NK-92 (cell line): ENCODE measurements at regions not wholly inside any gene's neighbourhood (a gene's known extent, or its start where the extent isn't known, plus 50 kb on each side); places are given as distances from the start of the nearest gene placed in this dataset.

Experiments used
- DNase-seq: peaks from one replicate; lab custom pipeline; 2025; ENCODE audit not compliant: unreplicated experiment; lab: John Stamatoyannopoulos, UW

DNA sequence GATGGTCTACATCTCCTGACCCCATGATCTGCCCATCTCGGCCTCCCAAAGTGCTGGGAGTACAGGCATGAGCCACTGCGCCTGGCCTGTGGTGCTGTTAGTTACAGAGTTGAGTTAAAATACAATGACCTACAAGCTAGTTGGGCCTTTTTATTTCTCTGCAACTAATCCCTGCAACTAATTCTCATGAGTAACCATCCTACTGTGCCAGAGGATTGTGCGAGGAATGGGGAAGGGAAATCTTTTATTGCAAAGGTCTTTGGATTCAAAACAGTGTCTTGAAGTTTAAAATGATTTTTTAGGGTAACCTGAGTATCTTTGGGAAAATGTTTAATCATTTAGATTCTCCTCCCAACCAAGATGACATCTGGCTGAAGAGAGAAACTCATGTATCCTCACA lies 88.8 kb upstream of the RMDN2 start:
- DNase-seq = no peak

DNA sequence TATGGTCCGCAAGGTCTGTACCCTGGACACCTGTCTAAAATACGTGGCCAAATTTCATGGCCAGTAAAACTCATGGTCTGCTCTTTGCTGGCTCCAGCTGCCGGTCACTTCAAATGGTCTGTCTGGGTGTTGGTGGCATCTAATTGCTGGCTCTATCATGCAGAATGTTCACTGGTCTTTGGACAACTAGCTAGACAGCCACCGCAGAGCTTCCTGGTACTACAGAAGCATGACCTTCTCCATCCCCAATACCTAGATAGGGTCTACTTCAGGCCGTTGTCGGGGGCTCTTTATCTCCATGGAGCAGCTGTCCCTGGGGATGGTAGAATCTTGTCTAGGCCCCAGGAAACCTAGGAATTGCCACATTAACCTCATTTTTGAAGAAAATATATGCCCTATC lies 88.4 kb upstream of the RMDN2 start:
- DNase-seq = no peak

DNA sequence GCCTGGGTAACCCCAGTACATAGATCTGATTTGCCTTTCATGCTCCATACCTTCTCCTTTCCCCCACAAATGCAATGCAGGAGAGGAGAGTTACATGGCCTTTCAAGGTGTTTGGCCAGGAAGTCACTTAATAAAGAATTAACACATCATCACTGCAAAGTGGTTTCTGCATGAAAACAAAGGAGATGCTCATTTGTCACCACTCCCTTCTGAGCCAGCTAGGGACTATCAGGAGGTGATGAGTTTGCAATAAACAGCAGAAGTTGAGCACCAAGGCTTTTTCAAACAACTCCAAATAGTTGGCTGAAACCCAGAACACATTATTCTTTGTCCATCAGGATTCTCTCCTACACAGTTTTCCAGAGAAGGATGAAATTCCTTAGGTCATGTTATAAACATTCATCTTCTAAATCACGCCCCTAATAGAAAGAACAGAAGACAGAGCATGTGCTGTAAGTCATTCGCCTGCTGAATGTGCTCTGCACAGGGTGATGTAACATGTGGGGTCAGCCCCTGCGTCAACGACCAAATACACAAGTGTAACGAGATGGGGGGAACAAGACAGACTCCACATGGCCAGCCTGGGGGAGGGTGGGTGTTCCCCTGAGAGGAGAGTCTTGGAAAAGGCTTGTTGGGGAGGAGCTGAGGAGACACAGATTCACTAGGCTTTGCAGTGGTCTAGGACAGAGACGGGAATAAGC lies 87.3 kb upstream of the RMDN2 start:
- DNase-seq = no peak

DNA sequence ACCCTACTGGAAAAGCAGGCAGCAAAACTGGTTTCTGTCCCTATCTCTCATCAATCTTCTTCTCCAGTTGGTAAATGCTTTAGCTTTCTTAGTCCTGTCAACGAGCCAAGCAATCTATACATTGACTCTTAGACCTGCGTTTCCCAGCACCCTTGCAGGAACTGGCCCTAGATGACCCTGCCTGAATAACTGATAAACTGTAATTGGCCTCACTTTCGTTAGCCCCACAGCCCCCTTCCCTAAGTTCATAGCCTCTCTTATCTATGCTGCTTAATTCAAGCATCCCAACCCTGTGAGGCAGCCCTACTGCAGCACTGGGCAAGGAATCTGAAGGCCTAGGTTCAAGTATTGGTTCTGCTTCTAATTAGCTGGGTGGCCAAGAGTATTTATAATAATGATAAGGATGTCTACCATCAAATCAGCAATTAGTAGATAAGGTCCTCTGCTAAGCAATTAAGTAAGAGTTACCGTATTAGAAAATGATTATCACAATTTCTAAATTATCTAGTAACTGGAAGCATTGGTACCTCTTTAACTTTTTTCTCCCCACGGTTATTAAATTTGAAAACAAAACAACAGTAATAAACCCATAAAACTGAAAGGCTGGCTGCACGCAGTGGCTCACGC lies 86.4 kb upstream of the RMDN2 start:
- DNase-seq = no peak

DNA sequence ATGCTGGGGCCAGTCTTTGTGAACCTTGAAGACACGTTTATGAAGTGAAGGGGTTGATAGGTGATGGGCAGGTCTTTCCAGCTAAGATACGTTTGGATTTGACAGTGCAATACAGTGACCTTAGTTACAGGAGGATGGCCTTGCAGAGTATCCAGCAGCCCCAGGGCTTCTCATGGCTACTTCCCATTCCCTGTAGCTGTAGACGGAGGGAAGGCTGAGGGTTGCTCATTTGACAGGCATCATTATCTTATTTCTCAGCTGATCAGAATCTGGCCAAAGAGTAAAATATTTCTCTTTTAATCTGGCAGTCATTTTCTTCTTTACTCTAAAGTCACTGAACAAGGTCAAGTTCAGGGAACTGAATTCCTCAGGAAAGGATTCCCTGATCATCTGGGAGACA lies 85.1 kb upstream of the RMDN2 start:
- DNase-seq = no peak

DNA sequence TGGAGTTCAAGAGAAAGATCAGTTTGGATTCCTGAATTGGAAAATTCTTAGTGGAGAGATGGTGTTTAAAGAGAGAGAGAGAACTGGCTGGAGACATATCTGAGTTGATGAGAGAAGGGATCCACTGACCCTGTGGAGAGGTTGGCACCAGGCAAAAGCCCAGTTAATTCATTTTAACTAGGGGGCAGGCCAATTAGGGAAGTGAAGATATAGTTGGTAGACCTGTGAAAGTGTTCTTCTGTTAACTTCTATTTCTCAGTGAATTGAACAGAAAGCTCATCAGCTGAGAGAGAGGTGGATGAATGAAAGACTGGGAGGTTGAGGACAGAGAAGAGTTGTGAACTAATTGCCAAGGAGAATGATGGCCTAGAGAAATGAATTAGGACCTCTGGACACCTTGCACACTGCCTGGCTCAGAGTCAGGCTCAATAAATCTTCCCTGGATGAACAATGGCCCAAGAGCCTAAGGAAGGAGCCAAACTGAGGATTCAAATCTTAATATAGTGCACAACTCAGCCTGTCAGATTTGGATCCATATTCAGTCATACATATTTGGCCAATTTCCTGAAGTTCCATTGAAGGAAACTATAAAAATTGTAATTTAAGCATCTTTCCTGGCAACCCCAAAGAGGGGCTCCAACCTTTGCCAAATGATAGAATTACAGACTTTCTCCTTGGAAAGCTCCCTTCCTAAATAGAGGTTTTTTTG lies 82.2 kb upstream of the RMDN2 start:
- DNase-seq = no peak

DNA sequence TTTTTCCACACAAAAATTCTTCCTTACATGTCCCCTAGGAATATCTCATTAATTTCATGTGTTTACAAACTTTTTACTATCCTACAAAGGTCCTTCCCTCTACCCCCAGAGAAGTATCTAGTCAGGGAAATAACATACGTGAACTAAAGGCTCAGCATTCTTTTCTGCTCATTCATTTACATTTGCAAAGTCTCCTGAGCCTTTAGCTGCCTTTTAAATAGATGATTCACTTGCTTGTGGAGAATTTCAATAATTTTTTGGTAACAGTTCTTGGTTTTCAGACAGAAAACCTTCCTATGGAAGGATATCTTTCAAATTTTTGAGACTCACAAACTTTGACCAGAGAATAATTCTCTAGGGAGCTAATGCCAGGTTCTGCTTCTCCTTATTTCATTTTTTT lies 81.5 kb upstream of the RMDN2 start:
- DNase-seq = no peak

DNA sequence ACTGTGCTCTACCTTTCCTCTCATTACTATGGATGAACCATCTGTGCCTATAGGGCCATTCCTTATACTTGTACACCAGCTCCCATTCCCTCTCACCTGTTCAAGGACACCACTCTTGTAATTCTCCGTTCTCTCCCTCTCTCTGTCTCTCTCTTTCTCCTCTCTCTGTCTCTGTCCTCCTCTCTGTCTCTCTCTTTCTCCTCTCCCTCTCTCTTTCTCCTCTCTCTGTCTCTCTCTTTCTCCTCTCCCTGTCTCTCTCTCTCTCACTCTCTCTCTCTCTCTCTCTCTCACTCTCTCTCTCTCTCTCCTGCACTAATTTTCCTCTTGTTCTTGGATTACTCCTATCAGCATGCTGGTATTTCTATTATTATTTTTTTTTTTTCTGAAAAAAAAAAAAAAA lies 78.9 kb upstream of the RMDN2 start:
- DNase-seq = no peak

DNA sequence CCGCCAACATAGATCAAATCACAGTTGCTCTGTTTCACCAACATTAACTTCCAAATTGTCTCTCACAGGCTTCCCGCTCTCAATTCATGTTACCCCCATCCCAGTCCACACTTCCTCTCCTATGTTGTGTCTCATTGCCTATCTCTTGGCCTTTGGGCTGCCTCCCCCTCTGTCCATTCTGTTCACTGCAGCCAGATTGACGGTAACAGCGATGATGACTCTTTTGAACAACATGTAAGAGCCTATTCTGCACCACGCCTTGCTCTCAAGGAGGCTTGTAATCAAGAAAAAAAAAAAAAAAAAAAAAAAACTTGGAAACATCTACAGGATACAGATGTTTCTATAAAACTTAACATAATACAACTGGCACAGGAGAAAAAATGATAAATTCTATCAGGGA lies 77.3 kb upstream of the RMDN2 start:
- DNase-seq = no peak

DNA sequence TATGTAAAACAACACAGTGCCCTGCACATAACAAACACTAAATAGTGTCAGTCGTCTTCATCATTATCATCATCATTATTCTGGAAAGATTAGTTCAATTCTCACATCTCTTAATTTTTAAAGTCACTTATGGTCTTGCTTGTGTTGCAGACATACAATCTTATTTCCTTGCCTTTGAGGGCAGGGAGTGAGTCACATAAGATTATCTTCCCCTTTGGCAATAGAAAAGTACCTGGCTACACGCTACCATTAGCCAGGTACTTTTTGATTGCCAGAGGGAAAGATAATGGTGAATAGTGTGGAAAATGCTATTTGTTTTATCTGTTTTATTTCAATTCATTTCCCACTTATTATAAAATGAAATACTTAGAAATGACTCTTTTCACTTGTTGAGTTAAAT lies 76.6 kb upstream of the RMDN2 start:
- DNase-seq = no peak

DNA sequence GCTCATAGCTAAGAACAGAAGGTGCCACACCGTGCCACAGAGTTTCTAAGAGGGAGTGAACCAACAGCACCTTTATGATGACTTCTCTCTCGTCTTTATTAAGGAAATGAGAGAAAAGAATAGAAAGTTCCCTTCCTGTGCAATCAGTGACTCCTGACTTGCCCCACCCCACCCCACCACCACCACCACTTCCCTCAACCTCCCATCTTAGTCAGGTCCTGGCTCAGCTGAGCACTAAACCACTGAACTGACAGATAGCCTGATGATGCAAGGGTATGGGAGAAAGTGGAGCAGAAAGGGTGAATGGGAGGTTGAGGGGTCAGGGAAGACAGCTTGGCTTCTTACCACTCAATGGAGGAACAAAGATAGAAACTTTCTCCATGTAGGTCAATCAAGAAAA lies 75.2 kb upstream of the RMDN2 start:
- DNase-seq = no peak

DNA sequence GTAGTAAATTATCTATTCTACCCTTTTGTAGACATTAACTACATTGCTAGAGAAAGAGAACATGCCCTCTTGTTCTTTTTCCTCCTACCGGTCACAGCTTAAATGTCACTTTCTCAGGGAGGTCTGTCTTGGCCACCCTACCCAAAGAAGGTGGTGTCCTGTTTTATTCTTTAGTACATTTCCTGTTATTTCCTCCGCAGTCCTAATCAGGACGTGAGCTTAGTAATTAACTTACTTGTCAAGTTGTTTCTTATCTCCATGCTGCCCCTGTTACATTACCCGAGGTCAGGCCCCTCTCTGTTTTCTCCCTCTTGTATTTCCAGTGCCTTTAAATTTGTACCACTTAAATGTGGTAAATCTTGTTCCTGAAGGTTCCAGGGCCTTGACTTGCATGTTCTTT lies 73.7 kb upstream of the RMDN2 start:
- DNase-seq = no peak

DNA sequence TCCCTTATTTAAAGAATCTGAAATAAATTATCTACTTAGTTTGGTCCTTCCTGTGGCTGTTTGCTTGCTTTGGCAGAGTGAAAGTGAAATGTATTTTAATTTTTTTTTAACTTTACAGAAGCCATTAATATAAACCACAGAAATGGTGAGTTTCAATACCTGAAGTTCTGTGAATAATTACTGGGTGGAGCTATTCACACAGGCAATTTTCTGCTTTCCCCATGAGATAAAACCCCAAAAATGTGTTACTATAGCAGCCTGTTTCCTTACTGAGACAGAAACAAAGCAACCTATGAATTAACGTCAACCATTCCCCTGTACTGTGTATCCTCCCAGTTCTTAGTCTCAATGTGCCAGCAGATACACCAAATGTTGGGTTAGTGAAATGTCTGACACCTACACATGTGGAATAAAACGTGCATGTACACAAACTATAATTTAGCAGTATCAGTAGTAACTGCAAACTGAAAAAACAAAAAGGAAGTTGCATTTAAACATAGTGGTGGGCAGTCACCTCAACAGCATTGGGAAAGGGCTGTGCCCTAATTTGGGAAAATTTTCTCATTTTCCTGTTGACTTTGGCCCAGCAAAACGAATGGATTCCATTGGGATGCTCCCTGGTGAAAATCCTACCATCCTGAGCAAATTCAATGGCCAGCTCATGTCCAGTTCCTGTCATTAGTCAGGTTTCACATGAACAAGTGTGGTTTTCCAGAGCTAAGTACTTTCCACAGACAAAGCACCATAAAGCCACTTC lies 73.1 kb upstream of the RMDN2 start:
- no peak for DNase-seq

DNA sequence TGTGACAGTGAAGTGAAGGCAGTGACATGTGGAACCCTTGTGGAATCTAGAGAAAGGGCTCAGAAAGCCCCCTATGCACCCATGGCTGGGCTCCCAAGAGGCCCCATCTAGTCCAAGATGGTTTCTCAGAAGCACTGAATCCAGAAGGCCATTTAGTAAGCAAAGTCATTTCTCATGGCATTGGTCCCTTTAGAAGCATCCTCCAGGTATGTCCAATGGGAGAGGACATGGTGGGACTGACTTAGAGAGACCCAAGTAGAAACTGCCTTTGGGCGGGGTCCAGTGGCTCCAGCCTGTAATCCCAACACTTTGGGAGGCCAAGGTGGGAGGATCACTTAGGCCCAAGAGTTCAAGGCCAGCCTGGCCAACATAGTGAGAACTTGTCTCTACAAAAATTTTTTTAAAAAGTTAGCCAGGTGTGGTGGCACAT lies 72.5 kb upstream of the RMDN2 start:
- no peak for DNase-seq

DNA sequence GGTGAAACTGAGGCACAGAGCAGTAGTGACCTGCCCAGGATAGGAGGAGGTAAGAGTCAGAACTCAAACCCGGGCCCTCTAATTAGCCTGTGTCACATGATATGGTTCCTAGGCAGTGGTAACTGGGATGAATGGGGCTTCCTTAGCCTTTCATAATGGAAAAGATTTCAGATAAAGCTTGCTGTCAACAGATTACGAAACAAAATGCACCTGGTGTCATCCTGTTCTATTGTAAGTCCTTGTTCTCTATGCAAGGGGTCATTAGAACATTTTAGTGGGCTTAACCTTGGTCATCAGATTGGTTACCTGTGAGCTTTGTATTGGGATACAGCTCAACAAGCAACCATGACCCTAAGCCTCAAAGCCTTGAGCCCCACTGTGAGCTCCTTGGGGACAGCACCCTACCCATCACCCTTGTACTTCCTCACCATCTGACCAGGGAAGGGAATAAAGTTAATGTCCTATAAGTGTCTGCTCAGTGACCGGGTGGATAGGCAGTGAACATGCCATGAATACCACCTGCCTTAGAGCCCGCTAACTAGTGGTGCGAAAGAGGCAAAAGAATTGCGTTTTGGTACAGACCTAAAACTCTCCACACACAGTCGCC lies 70.3 kb upstream of the RMDN2 start:
- no peak for DNase-seq

DNA sequence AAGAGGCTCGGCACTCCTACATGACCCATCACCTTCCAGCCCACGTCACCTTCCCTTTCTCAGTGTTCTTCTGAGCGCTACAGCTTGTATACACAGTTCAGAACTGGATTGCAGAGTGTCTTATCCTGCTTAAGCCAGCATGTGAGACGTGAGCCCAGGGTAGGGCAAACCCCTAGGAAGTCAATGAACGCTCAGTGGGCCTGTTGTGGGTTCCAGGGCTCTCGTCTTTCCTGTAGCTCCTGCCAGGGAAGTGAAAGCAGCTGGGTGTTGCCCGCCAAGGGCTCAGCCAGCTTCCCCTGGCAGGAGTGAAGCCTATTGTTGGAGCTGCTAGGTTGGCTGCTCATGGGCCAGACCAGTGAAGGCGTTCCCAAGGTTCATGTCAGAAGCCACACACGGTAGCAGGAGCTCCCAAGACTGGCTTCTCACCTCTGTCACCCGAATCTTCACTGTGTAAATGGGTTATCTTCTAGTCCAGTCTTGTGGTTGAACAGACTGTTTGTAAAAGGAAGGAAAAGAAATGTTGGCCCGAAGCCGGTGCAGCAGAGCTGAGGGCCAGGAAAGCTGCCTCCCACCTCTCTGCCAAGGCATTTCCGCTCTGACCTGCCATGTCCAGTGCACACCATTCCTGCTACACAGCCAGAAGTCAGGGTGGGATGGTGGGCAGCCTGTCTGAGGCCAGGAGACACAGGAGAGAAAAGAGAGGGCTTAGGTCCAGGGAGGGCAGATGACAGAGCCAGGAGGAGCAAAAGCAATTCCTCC lies 69.6 kb upstream of the RMDN2 start:
- no peak for DNase-seq

DNA sequence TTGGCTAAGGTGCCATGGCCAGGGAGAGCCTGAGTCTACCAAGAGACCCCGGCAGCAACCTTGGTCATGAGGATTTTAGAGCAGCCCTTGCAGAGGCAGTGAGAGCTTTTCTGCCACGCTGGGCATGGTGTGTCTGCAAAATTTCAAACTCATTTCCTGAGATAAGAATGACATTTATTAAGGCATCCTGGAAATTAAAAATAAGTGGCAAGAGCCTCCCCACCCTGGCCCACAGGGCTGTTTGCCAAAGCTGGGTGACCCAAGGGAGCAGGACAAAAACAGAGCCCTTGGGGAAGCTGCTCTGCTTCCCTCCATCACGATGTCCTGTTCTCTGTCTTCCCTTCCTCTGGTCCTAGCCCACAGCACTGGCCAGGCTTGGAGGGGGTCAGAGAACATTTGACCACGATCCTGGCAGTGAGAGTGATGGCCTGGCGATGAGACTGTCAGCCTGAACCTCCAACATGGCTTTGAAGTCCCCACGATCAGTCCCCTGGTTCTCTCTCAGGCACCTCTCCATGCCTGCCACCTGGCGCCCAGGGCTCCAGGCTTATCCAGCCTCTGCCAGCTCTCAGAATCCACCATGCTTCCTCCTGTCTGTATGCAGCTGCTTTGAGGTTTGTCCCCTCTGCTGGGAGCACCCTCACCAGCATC lies 68.9 kb upstream of the RMDN2 start:
- no peak for DNase-seq

DNA sequence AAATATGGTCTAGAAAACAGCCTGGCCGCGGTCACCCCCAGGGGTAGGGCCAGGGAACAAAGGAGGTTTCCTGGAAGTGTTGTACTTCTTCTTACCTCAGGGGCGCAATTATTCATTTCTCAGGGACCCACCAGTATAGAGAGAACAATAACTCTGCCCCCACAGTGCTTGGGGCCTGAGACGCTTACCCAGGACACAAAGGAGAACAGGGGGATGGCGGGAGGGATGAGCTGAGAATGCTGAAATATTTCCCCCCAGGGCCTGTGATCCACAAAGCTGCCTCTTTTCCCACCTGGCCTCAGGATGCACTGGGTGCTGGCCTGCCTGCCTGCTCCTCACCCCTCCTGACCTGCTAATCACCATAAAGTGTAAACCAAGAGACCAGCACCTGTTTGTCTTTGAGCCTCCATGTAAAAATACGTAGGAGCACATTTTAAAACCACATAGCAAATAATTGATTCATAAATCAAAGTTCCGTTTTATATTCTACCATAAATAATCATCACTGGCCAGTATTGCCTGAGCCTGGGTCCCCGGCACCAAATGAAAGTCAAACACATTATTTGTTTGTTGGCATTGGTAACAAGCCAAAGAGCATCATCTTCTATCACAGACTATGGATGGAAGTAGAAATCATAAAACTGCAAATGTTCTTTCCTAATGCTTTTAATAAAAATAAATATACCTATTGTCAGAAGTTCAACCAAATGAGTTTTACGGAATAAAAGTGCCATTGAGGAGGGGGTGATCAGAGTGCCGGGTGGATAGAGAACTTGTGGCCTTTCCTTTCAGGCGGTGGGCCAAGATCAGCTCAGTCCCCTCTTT lies 67.3 kb upstream of the RMDN2 start:
- no peak for DNase-seq

DNA sequence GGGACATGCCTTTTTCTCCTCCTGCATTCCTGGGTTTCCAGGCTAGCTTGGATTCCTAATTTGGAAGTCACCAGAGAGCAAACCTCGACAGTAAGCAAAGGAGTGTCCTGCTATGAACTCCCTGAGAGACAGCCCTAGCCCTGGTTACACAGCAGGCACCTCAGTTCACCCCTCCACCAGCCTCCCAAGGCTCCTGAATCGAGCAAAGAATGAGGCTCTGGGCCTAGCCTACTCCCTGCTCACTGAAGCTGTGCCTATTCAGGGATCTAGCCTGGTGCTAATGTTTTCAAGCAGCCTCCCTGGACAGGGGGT lies 66.7 kb upstream of the RMDN2 start:
- no peak for DNase-seq
